A673 (cell line): ENCODE measurements at regions not wholly inside any gene's neighbourhood (a gene's known extent, or its start where the extent isn't known, plus 50 kb on each side); places are given as distances from the start of the nearest gene placed in this dataset.

Experiments used
- CTCF ChIP-seq: fragments of 300-800, 200-600 bp; sonication (generic); conservative IDR thresholded peaks from 2 replicates; pipeline ENCODE4 v1.5.1; 2017; ENCODE audit warnings: low read depth, mild to moderate bottlenecking, antibody characterized with exemption, low read length, moderate library complexity, mixed read lengths
- EZH2 ChIP-seq: fragments of 200-600 bp; sonication (generic); IDR thresholded peaks from 2 replicates; pipeline ENCODE4 v1.6.1; 2017; ENCODE audit warnings: borderline replicate concordance, low read depth, mild to moderate bottlenecking, mixed read lengths, antibody characterized with exemption, low read length; ENCODE audit not compliant: poor library complexity, severe bottlenecking

- TF ChIP-seq CTCF (no peak), EZH2 (no peak)
These were observed 125.0 kb downstream of the RASSF10 start for GRCh38 chr11:13134066-13134465.
